IMR-90 (cell line): ENCODE measurements at regions not wholly inside any gene's neighbourhood (a gene's known extent, or its start where the extent isn't known, plus 50 kb on each side); places are given as distances from the start of the nearest gene placed in this dataset.

Source experiments
- ATAC-seq: fragments of 200-7000 bp; cut with Tn5 transposase; 2 replicates; pipeline ENCODE4 v1.9.1; 2020; ENCODE audit warnings: low read depth, mild to moderate bottlenecking, moderate library complexity
- BruUV-seq: library from RNA; stranded (reverse); fragments of 400-500 nt; replicated peaks from 2 replicates; lab custom pipeline; 2021; lab: Mats Ljungman, UMichigan
- CTCF ChIA-PET: fragments of 300-600 bp; formaldehyde crosslinking; extraction: SDS; loops from one replicate; lab custom pipeline; 2021; ENCODE audit warnings: antibody characterized with exemption; lab: Yijun Ruan, JAX
- POLR2A ChIA-PET: fragments of 300-600 bp; sonication (Branson Sonifier 250); formaldehyde crosslinking; loops from one replicate; lab custom pipeline; 2022; ENCODE audit warnings: antibody characterized with exemption; ENCODE audit not compliant: unreplicated experiment; lab: Charles Lee
- DNase-seq: peaks from one replicate; pipeline ENCODE4 v3.0.0; 2013
- H2AFZ ChIP-seq: replicated peaks from 2 replicates; pipeline ENCODE3; 2013; ENCODE audit warnings: low read length, mild to moderate bottlenecking; ENCODE audit not compliant: poor library complexity
- H2AK5ac ChIP-seq: 2 replicates; pipeline ENCODE4 v1.6.1; 2013; ENCODE audit warnings: low read depth, low read length, inconsistent platforms
- H2AK9ac ChIP-seq: replicated peaks from 2 replicates; pipeline ENCODE3; 2013; ENCODE audit warnings: mild to moderate bottlenecking, low read depth, low read length, moderate library complexity; ENCODE audit not compliant: poor library complexity
- H2BK120ac ChIP-seq: 2 replicates; pipeline ENCODE4 v1.6.1; 2013; ENCODE audit warnings: low read depth, low read length, inconsistent platforms
- H2BK15ac ChIP-seq: 3 replicates; pipeline ENCODE4 v1.6.1; 2013; ENCODE audit warnings: low read depth, low read length, inconsistent platforms
- H2BK20ac ChIP-seq: 2 replicates; pipeline ENCODE4 v1.6.1; 2013; ENCODE audit warnings: low read depth, mild to moderate bottlenecking, inconsistent platforms, low read length, moderate library complexity
- H2BK5ac ChIP-seq: 2 replicates; pipeline ENCODE4 v1.6.1; 2013; ENCODE audit warnings: mild to moderate bottlenecking, low read depth, low read length, inconsistent platforms; ENCODE audit not compliant: poor library complexity, severe bottlenecking
- H3K14ac ChIP-seq: replicated peaks from 2 replicates; pipeline ENCODE4 v1.6.1; 2013; ENCODE audit warnings: low read depth, low read length, inconsistent platforms
- H3K18ac ChIP-seq: 2 replicates; pipeline ENCODE4 v1.6.1; 2013; ENCODE audit warnings: low read depth, low read length, control low read depth
- H3K23ac ChIP-seq: 2 replicates; pipeline ENCODE4 v1.6.1; 2013; ENCODE audit warnings: low read depth, low read length, inconsistent platforms
- H3K27ac ChIP-seq: 2 replicates; pipeline ENCODE4 v1.5.1; 2013; ENCODE audit warnings: mild to moderate bottlenecking, control low read depth, low read length; ENCODE audit not compliant: insufficient read depth
- H3K27me3 ChIP-seq: 2 replicates; pipeline ENCODE4 v1.6.1; 2013; ENCODE audit warnings: low read length; ENCODE audit not compliant: control insufficient read depth, insufficient read depth
- H3K36me3 ChIP-seq: 2 replicates; pipeline ENCODE4 v1.6.1; 2013; ENCODE audit warnings: low read length, mixed read lengths; ENCODE audit not compliant: control insufficient read depth, insufficient read depth
- H3K4ac ChIP-seq: 2 replicates; pipeline ENCODE4 v1.6.1; 2013; ENCODE audit warnings: low read depth, low read length, inconsistent platforms
- H3K4me1 ChIP-seq: 2 replicates; pipeline ENCODE4 v1.6.1; 2013; ENCODE audit warnings: low read length, mixed read lengths; ENCODE audit not compliant: control insufficient read depth, insufficient read depth
- H3K4me2 ChIP-seq: 2 replicates; pipeline ENCODE4 v1.6.1; 2013; ENCODE audit warnings: low read depth, mild to moderate bottlenecking, control low read depth, low read length, moderate library complexity
- H3K4me3 ChIP-seq: 2 replicates; pipeline ENCODE4 v1.5.1; 2013; ENCODE audit warnings: low read depth, mild to moderate bottlenecking, control low read depth, low read length, moderate library complexity; ENCODE audit not compliant: insufficient read depth
- H3K56ac ChIP-seq: 2 replicates; pipeline ENCODE4 v1.6.1; 2013; ENCODE audit warnings: low read length, inconsistent platforms; ENCODE audit not compliant: insufficient read depth; ENCODE audit errors: extremely low read depth
- H3K79me1 ChIP-seq, 2 experiments: 2 replicates each; pipeline ENCODE4 v1.6.1; 2013; ENCODE audit warnings: low read length in 2 of 2, inconsistent platforms in 1 of 2, low read depth in 1 of 2
- H3K9ac ChIP-seq: 2 replicates; pipeline ENCODE4 v1.6.1; 2013; ENCODE audit warnings: low read depth, low read length, control low read depth
- H3K9me1 ChIP-seq: 2 replicates; pipeline ENCODE4 v1.6.1; 2013; ENCODE audit warnings: low read length, inconsistent platforms; ENCODE audit not compliant: insufficient read depth
- H3K9me3 ChIP-seq: 2 replicates; pipeline ENCODE4 v1.6.1; 2013; ENCODE audit warnings: low read length; ENCODE audit not compliant: control insufficient read depth, insufficient read depth
- H4K20me1 ChIP-seq: 2 replicates; pipeline ENCODE4 v1.6.1; 2013; ENCODE audit warnings: low read length, inconsistent platforms; ENCODE audit not compliant: insufficient read depth
- H4K5ac ChIP-seq: 2 replicates; pipeline ENCODE4 v1.6.1; 2013; ENCODE audit warnings: mild to moderate bottlenecking, low read depth, low read length, control low read depth
- H4K8ac ChIP-seq, 2 experiments: 2 replicates each; pipeline ENCODE4 v1.6.1; 2013; ENCODE audit warnings: low read depth in 2 of 2, low read length in 2 of 2, control low read depth in 1 of 2, inconsistent platforms in 1 of 2
- H4K91ac ChIP-seq: 2 replicates; pipeline ENCODE4 v1.6.1; 2013; ENCODE audit warnings: low read depth, low read length, inconsistent platforms; ENCODE audit not compliant: insufficient read depth
- BHLHE40 ChIP-seq: fragments of 150-350 bp; IDR thresholded peaks from 2 replicates; pipeline ENCODE4 v1.6.1; 2016; ENCODE audit warnings: mild to moderate bottlenecking, low read depth, low read length
- CEBPB ChIP-seq: IDR thresholded peaks from 2 replicates; pipeline ENCODE4 v1.6.1; 2012; ENCODE audit warnings: low read depth, low read length, improper control_type of control experiment
- CHD1 ChIP-seq: IDR thresholded peaks from 2 replicates; pipeline ENCODE4 v1.6.1; 2012; ENCODE audit warnings: low read depth, low read length, improper control_type of control experiment
- CTCF ChIP-seq: conservative IDR thresholded peaks from 2 replicates; pipeline ENCODE4 v1.5.1; 2012; ENCODE audit warnings: mild to moderate bottlenecking, low read depth, low read length, improper control_type of control experiment
- FOS ChIP-seq: fragments of 150-350 bp; IDR thresholded peaks from 2 replicates; pipeline ENCODE4 v1.6.1; 2016; ENCODE audit warnings: low read depth, low read length
- MAFK ChIP-seq: IDR thresholded peaks from 2 replicates; pipeline ENCODE4 v1.6.1; 2012; ENCODE audit warnings: low read depth, low read length, improper control_type of control experiment
- MAZ ChIP-seq: IDR thresholded peaks from 2 replicates; pipeline ENCODE4 v1.6.1; 2012; ENCODE audit warnings: low read depth, mild to moderate bottlenecking, low read length, improper control_type of control experiment, moderate library complexity, borderline replicate concordance
- MXI1 ChIP-seq: IDR thresholded peaks from 2 replicates; pipeline ENCODE4 v1.6.1; 2012; ENCODE audit warnings: low read depth, mild to moderate bottlenecking, low read length, moderate library complexity, borderline replicate concordance
- POLR2A ChIP-seq: IDR thresholded peaks from 2 replicates; pipeline ENCODE4 v1.6.1; 2012; ENCODE audit warnings: mild to moderate bottlenecking, low read depth, low read length
- RAD21 ChIP-seq: IDR thresholded peaks from 2 replicates; pipeline ENCODE4 v1.6.1; 2012; ENCODE audit warnings: low read length, improper control_type of control experiment
- RCOR1 ChIP-seq: IDR thresholded peaks from 2 replicates; pipeline ENCODE4 v1.6.1; 2012; ENCODE audit warnings: mild to moderate bottlenecking, low read length, improper control_type of control experiment; ENCODE audit not compliant: insufficient replicate concordance
- RFX5 ChIP-seq: IDR thresholded peaks from 2 replicates; pipeline ENCODE4 v1.8.0; 2012; ENCODE audit warnings: low read depth, mild to moderate bottlenecking, low read length, moderate library complexity
- SMC3 ChIP-seq: fragments of 150-350 bp; IDR thresholded peaks from 2 replicates; pipeline ENCODE4 v1.6.1; 2016; ENCODE audit warnings: low read depth, mild to moderate bottlenecking, antibody characterized with exemption, low read length, moderate library complexity
- WGBS, 2 experiments: methylation state at CpG; one replicate each; pipeline versions ENCODE4 v1.1.5 to v1.1.7; 2013; ENCODE audit warnings: missing lambda C conversion rate in 2 of 2; ENCODE audit not compliant: insufficient read length in 1 of 2; ENCODE audit errors: extremely low coverage in 2 of 2; 5-methylcytosine and 5-hydroxymethylcytosine counted together
- dilution Hi-C: fragments of 300-500 bp; cut with HindIII; formaldehyde crosslinking; loops from one replicate; pipeline ENCODE4 v1.14.3; 2018; ENCODE audit warnings: low sequenced_read_pairs; ENCODE audit not compliant: unreplicated experiment
- in situ Hi-C: fragments of 300-500 bp; cut with MboI; formaldehyde crosslinking; loops from 3 replicates; pipeline ENCODE4 v1.14.3; 2019; ENCODE audit warnings: low sequenced_read_pairs, inconsistent platforms, mixed read lengths
- intact Hi-C: fragments of 100-400 bp; cut with micrococcal nuclease; formaldehyde crosslinking; loops from 2 replicates; pipeline ENCODE4 v1.10.0; 2022
- TF ChIP-seq, protein P1 (sequence below): fragments of 150-350 bp; IDR thresholded peaks from 2 replicates; pipeline ENCODE4 v1.6.1; 2017; ENCODE audit warnings: mild to moderate bottlenecking, antibody characterized with exemption, low read length, low read depth

- in situ Hi-C loops = no loop called here
Observed at GRCh38 chr2:48176876-48177275, 137.6 kb upstream of the FOXN2 start.

More at GRCh38 chr2:48176876-48177275, 137.6 kb upstream of the FOXN2 start:
- Histone ChIP-seq H3K23ac (no peak overlapping the region), H3K79me1 (no peaks in the 10 kb centered on the region), H2BK120ac (no peak overlapping the region), H3K9ac (no peak overlapping the region), H4K20me1 (no peaks in the 10 kb centered on the region), H3K27me3 (no peaks in the 10 kb centered on the region), H3K27ac (no peak overlapping the region), H3K14ac (no peak overlapping the region), H2BK5ac (no peak overlapping the region), H2AK9ac (no peak overlapping the region), H3K18ac (no peak overlapping the region), H2BK20ac (peak overlapping the region; percentile 37), H3K9me1 (peaks cover 3% of the 10 kb centered on the region; the same call in 1 of the 2 replicates), H3K4ac (no peak overlapping the region), H2AK5ac (no peak overlapping the region), H2BK15ac (no peak overlapping the region), H4K5ac (no peak overlapping the region), H3K4me1 (peaks cover 3% of the 10 kb centered on the region; the same call in 1 of the 2 replicates), H2AFZ (no peak overlapping the region), H4K91ac (no peak overlapping the region), H3K9me3 (no peaks in the 10 kb centered on the region), H3K36me3 (no peaks in the 10 kb centered on the region), H3K56ac (no peak overlapping the region), H3K4me2 (no peak overlapping the region), H4K8ac (no peak overlapping the region), H3K4me3 (no peak overlapping the region)
- BruUV-seq = no TSS peak
- no peak for TF ChIP-seq MAZ
- TF ChIP-seq MXI1 = no peak
- no peak for TF ChIP-seq RCOR1
- no peak for TF ChIP-seq RAD21
- no peak for TF ChIP-seq CHD1
- no peak for TF ChIP-seq MAFK
- no peak for TF ChIP-seq CTCF
- TF ChIP-seq RFX5 = no peak
- TF ChIP-seq POLR2A = no peak
- TF ChIP-seq SMC3 = no peak
- no peak for TF ChIP-seq FOS
- TF ChIP-seq, protein P1, sequence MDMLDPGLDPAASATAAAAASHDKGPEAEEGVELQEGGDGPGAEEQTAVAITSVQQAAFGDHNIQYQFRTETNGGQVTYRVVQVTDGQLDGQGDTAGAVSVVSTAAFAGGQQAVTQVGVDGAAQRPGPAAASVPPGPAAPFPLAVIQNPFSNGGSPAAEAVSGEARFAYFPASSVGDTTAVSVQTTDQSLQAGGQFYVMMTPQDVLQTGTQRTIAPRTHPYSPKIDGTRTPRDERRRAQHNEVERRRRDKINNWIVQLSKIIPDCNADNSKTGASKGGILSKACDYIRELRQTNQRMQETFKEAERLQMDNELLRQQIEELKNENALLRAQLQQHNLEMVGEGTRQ = no peak
- no peak for TF ChIP-seq CEBPB
- TF ChIP-seq BHLHE40 = no peak
- no CpG with 5 or more reads among the region's 1 CpG for WGBS, 2 experiments
- POLR2A ChIA-PET = interaction anchor here (0.5 kb wide), 1 partner anchor 31 kb away, joined by 4 read pairs; no protein-coding TSS in a partner anchor
- intact Hi-C loops = no loop called here
- CTCF ChIA-PET = interaction anchor here (0.6 kb wide), 1 partner anchor 8 kb away, joined by 5 read pairs; no protein-coding TSS in a partner anchor
- dilution Hi-C loops = no loop called here
- DNase-seq (no peak), ATAC-seq (no peak)
